Vagina (tissue), 2 donors: ENCODE measurements at regions not wholly inside any gene's neighbourhood (a gene's known extent, or its start where the extent isn't known, plus 50 kb on each side); places are given as distances from the start of the nearest gene placed in this dataset.
"Not testable (repeated sequence)": the region's sequence is repeated elsewhere in the genome, so short reads cannot be mapped to it uniquely, and the experiment has no call there.

ENCODE experiments used
- DNase-seq, 2 donors: peaks; one replicate each; pipeline ENCODE4 v3.0.0-alpha.2; 2017; ENCODE audit errors: extremely low spot score in 2 of 2
- H3K27ac ChIP-seq: fragments of 200-600 bp; sonication (generic); one replicate; pipeline ENCODE4 v1.5.1; 2019
- H3K27me3 ChIP-seq: fragments of 200-600 bp; sonication (generic); one replicate; pipeline ENCODE4 v1.5.1; 2019
- H3K36me3 ChIP-seq, 2 donors: fragments of 200-600 bp; sonication (generic); one replicate each; pipeline ENCODE4 v1.5.1; 2017 to 2019
- H3K4me1 ChIP-seq: fragments of 200-600 bp; sonication (generic); one replicate; pipeline ENCODE4 v1.5.1; 2019
- H3K4me3 ChIP-seq, 2 donors: fragments of 200-600 bp; sonication (generic); 1 replicate in 1 of 2; 2 replicates in 1 of 2; pipeline ENCODE4 v1.5.1; 2016 to 2019
- H3K9me3 ChIP-seq: fragments of 200-600 bp; sonication (generic); one replicate; pipeline ENCODE4 v1.5.1; 2019
- POLR2A ChIP-seq, 2 donors: fragments of 450-650 bp; IDR thresholded peaks; one replicate each; pipeline ENCODE4 v1.6.1; 2017; ENCODE audit warnings: antibody characterized with exemption in 2 of 2, mild to moderate bottlenecking in 2 of 2, moderate library complexity in 2 of 2
- POLR2AphosphoS5 ChIP-seq, 2 donors: sonication (generic); formaldehyde crosslinking; IDR thresholded peaks; one replicate each; pipeline ENCODE4 v1.9.0; 2017; ENCODE audit warnings: antibody characterized with exemption in 2 of 2, mild to moderate bottlenecking in 2 of 2, low read depth in 1 of 2; ENCODE audit not compliant: insufficient read depth in 1 of 2
- intact Hi-C: fragments of 100-400 bp; cut with DNase I; formaldehyde crosslinking; loops from one replicate; pipeline ENCODE4 v1.15.1; 2023
- TF ChIP-seq, protein P1 (sequence below), 3 experiments: fragments of 450-650 bp in 2 of 3; fragments of 200-600 bp in 1 of 3; sonication (generic) in 1 of 3; IDR thresholded peaks; one replicate each; pipeline ENCODE4 v1.5.1; 2017 to 2019; ENCODE audit warnings: antibody characterized with exemption in 3 of 3, mild to moderate bottlenecking in 2 of 3, moderate library complexity in 2 of 3

DNA sequence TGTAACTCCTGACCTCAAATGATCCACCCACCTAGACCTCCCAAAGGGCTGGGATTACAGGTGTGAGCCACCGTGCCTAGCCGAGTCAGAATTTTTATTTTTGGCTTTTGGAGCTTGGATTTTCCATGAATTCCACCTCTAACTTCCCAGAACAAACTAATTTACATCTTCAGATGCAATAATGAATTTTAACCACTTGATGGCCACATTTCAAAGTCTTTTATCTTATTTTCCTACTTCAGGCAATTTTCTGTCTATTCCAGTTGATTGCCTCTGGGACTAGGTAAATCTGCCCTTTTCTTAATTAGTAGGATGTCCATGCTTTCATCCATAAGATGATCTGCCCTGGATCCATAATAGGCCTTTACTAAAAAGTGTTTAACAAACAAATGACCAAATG lies 156.4 kb upstream of the ANKFN1 start:
- TF ChIP-seq POLR2A (IDR thresholded peaks at IDR 0.05) (no peak), POLR2AphosphoS5 (IDR thresholded peaks at IDR 0.05; ENCODE audit: insufficient read depth in 1 of 2, low read depth in 1 of 2) (no peak)
- TF ChIP-seq, protein P1, sequence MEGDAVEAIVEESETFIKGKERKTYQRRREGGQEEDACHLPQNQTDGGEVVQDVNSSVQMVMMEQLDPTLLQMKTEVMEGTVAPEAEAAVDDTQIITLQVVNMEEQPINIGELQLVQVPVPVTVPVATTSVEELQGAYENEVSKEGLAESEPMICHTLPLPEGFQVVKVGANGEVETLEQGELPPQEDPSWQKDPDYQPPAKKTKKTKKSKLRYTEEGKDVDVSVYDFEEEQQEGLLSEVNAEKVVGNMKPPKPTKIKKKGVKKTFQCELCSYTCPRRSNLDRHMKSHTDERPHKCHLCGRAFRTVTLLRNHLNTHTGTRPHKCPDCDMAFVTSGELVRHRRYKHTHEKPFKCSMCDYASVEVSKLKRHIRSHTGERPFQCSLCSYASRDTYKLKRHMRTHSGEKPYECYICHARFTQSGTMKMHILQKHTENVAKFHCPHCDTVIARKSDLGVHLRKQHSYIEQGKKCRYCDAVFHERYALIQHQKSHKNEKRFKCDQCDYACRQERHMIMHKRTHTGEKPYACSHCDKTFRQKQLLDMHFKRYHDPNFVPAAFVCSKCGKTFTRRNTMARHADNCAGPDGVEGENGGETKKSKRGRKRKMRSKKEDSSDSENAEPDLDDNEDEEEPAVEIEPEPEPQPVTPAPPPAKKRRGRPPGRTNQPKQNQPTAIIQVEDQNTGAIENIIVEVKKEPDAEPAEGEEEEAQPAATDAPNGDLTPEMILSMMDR (IDR thresholded peaks at IDR 0.05) = no peak
- Histone ChIP-seq H3K4me3 (no peak overlapping the region), H3K9me3 (no peaks in the 10 kb centered on the region), H3K4me1 (no peaks in the 10 kb centered on the region), H3K36me3 (no peaks in the 10 kb centered on the region), H3K27ac (no peak overlapping the region), H3K27me3 (no peaks in the 10 kb centered on the region)
- DNase-seq = no peak
- intact Hi-C loops = no loop called here

DNA sequence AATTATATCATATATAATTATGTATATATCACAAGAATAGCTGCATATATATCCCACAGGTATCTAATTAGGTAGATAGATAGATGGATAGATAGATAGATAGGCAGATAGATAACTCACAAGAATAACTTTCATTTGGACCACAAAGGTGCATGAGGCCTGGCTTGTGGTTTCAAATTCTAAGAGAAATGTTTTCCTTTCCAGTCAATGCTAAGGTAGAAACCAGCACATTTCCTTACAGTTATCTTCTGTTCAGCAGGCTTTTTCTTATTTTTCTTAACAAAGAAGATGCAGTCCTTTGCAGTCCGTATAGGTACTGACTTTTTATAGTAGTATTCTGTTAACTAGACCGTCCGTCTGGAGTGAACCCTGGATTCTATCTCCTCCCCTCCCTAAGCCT lies 152.9 kb upstream of the ANKFN1 start:
- H3K27ac ChIP-seq = no peak overlapping the region

DNA sequence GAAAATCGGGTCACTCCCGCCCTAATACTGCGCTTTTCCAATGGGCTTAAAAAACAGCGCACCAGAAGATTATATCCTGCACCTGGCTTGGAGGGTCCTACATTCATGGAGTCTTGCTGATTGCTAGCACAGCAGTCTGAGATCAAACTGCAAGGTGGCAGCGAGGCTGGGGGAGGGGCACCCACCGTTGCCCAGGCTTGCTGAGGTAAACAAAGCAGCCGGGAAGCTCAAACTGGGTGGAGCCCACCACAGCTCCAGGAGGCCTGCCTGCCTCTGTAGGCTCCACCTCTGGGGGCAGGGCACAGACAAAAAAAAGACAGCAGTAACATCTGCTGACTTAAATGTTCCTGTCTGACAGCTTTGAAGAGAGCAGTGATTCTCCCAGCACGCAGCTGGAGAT lies 150.6 kb upstream of the ANKFN1 start:
- H3K27me3 ChIP-seq, DNase-seq, intact Hi-C loops, H3K27ac ChIP-seq, H3K36me3 ChIP-seq, H3K4me3 ChIP-seq, H3K4me1 ChIP-seq, H3K9me3 ChIP-seq: not testable (repeated sequence)

More for the DNA sequence above, 152.9 kb upstream of the ANKFN1 start:
- H3K4me3 ChIP-seq = no peak overlapping the region
- no peaks in the 10 kb centered on the region for H3K27me3 ChIP-seq
- no peaks in the 10 kb centered on the region for H3K36me3 ChIP-seq
- TF ChIP-seq POLR2AphosphoS5 (IDR thresholded peaks at IDR 0.05; ENCODE audit: insufficient read depth in 1 of 2, low read depth in 1 of 2) = no peak
- TF ChIP-seq, protein P1 (IDR thresholded peaks at IDR 0.05) = no peak
- H3K9me3 ChIP-seq = no peaks in the 10 kb centered on the region
- intact Hi-C loops = no loop called here
- no peak for DNase-seq
- H3K4me1 ChIP-seq = no peaks in the 10 kb centered on the region

DNA sequence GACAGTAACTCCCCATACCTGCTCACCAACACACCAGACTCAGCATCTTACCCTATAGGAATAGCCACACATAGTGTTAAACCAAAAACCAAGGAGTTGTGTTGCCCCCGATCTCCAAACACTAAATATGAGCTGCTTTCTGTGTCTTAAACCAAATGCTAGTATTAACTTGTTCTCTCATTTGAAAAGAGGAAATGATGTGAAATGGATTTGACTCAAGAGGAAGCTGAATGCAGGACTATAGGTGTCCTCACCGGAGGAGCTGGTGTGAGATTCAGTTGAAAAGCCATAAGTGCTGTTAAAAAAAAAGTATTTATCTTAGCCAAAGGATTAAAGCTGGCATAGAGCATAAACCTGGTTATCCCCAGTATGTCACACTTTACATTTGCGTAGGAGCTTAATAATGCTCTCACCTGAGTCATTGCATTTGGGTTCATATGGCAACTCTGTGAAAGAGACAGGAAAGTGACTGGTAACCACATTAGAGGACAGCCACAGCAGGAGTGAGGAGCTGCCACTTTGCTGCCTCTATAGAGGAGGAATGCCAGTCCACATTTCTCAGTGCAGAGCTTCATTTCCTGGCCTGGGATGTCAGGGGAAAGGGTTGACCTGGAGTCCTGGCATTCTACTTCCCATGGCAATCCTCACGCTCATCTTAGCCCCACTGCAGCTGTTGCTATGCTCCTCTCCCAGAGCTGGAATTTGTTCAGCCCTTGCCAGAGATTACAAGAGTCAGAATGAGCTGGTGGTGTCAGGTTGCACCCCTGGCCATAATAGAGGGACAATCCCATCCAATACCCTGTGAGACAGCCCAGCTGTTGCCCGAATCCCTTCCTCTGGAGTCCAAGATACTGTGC lies 143.3 kb upstream of the ANKFN1 start:
- Histone ChIP-seq H3K9me3 (no peaks in the 10 kb centered on the region), H3K4me3 (no peak overlapping the region), H3K27ac (no peak overlapping the region), H3K4me1 (no peaks in the 10 kb centered on the region), H3K36me3 (no peaks in the 10 kb centered on the region), H3K27me3 (no peaks in the 10 kb centered on the region)
- intact Hi-C loops = no loop called here
- DNase-seq = no peak
- no peak for TF ChIP-seq POLR2AphosphoS5 (IDR thresholded peaks at IDR 0.05; ENCODE audit: insufficient read depth in 1 of 2, low read depth in 1 of 2)
- no peak for TF ChIP-seq POLR2A (IDR thresholded peaks at IDR 0.05)
- TF ChIP-seq, protein P1 (IDR thresholded peaks at IDR 0.05) = no peak

DNA sequence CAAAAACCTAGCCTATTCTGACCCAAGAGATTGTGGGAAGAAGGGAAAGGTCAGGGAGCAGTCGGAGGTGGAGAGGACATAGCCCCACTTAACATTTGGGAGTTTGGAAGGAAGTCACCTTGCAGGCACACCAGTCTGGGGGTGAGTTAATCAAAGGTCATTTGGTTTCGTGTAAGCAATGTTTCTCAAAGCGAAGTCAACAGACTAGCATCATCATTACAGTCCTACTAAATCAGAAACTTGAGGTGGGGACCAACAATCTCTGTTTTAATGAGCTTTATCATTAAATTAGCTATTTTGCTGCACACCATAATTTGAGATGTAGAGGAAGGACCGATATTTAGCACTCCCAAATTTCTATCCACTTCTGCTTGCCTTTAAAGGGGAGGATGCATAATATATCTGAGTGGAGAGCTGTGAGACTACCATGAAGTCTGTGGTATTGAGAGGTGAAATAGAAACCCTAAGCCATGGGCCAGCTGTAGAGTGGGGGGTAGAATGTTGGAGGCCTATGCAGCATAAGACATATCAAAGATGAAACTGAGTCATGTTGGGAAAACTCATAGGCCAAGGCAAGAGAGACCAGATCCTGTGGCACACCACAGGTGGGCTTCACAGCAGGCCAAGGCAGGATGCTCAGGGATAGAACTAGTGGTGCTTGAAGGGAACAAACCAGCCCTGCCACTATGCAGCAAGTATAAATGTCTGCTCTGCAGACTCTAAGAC lies 141.7 kb upstream of the ANKFN1 start:
- Histone ChIP-seq H3K9me3 (no peaks in the 10 kb centered on the region), H3K27me3 (no peaks in the 10 kb centered on the region), H3K36me3 (no peaks in the 10 kb centered on the region), H3K4me1 (no peaks in the 10 kb centered on the region), H3K27ac (no peak overlapping the region), H3K4me3 (no peak overlapping the region)
- intact Hi-C loops = no loop called here
- no peak for DNase-seq
- TF ChIP-seq, protein P1 (IDR thresholded peaks at IDR 0.05) = no peak
- TF ChIP-seq POLR2AphosphoS5 (IDR thresholded peaks at IDR 0.05; ENCODE audit: insufficient read depth in 1 of 2, low read depth in 1 of 2) (no peak), POLR2A (IDR thresholded peaks at IDR 0.05) (no peak)
